SIG-M5 treated with dmso at 0.1 percent for 504 hours (cell line): ENCODE measurements at regions not wholly inside any gene's neighbourhood (a gene's known extent, or its start where the extent isn't known, plus 50 kb on each side); places are given as distances from the start of the nearest gene placed in this dataset.

Experiments
- DNase-seq: peaks from one replicate; lab custom pipeline; 2025; ENCODE audit not compliant: unreplicated experiment; lab: John Stamatoyannopoulos, UW

DNA sequence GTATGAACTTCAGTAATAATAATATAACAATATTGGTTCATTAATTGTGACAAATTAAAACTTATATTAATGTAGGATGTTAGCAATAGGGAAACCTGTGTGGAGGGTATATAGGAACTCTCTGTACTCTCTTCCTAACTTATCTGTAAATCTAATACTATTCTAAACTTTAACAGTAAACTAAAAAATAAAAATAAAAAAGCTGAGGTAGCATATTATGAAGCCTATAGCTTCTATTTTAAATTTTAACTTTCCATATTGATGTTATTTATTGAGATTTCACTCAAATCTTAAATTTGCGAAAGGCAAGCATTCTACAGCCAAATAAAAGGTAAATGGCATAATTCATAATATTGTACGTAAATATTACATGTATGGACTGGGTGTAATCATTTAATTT is 326.4 kb downstream of the MEI4 start:
- no peak for DNase-seq

DNA sequence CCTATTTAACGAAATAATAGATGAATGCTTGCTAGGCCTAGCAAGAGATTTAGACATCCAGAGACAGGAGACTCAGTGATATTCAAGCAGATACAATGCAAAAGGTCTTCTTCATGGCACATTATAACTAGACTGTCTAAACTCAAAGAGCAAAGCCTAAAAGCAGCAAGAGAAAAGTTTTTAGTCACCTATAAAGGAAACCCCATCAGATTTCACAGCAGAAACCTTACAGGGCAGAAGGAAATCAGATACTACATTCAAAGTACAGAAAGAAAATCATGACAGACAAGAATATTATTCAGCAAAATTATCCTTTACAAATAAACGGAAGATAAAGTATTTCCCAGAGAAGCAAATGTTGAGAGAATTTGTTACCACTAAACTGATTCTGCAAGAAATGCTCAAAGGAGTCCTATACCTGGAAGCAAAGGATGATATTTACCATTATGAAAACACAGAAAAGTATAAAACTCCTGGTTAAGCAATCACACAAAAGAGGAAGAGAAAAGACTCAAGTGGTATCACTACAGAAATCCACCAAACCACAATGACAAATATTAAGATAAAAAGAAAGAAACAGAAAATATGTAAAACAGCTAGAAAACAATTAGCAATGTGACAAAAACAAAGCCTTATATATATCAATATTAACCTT is 333.7 kb downstream of the MEI4 start:
- DNase-seq = no peak

DNA sequence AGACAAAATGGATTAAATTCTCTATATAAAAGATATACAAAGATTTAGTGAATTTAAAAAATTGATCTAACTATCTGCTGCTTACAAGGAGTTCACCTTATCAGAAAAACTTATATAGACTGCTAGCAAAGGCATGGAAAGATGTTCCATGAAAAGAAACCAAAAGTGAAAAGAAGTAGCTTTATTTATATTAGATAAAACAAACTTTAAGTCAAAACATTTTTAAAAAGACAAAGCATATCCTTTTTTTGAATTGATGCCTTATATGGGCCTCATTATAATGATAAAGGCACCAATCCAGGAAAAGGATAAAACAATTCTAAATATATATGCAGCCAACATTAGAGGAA is 334.2 kb downstream of the MEI4 start:
- DNase-seq = no peak

DNA sequence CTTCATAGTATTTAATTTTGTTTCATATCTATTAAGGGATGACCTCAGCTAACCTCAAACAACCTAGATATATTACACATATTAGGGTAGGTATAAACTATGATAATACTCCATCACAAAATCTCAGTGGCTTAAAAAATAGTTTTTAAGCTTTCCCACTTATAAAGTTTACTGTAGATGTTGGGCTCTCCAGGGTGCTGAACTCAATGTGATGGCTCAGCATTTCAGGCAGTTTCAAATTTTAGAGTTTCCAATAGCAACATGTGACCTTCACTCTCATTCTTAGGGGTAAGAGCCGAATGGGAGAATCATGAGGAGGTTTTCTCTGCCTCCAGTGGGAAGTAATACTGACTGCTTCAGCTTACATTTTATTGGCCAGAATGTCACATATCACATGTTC is 357.3 kb downstream of the MEI4 start:
- no peak for DNase-seq

DNA sequence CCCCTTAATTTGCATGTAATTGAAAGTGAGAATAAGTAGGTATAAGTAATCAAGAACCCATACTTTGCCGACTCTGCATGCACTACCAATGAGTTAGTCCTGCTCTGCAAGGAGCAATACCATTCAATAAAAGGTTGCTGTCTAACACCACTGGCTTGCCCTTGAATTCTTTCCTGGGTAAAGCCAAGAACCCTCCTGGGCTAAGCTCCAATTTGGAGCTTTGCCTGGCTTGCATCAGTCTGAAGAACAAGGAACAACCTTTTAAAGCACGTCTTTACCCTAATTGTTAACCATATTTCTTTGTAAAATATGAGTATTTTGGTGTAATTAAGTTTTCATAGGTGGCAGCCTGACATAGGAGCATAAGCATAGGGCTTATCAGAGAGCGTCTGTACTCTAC is 367.7 kb downstream of the MEI4 start:
- DNase-seq = no peak

DNA sequence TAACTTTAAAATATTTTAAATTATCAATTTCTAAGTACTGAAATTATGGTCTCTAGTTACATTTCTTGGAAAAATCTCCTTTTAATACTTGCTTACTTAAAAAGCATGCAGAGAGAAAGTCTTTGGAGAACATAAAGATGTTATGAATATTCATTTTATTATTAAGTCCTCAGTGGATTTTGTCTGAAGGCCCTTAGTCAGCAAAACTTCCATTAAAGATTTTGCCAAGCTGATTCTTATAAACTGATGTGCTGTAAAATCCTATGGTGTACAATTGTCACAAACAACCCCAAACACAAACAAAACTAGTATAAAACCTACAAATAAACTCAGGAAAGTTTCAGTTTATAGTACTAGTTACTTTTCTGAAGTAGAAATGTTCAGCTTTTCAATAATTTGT is 372.7 kb downstream of the MEI4 start:
- no peak for DNase-seq

DNA sequence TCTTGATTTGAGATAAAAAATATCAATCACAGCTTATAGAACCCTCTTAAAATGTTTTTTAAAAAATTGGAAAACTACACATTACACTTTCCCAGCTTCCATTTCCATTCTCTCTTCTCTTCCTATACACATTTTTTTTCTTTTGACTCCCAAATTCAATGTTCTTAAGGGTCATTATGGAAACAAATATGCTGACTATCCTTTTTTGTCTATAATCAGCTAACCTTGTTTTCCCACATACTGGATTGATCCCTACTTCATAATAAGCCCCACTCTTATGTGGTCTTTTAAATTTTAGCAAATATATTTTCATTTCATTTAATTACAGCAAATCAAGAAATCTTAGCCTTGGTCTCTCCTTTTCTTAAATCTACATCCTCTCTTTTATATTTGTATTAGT is 378.4 kb downstream of the MEI4 start:
- no peak for DNase-seq

DNA sequence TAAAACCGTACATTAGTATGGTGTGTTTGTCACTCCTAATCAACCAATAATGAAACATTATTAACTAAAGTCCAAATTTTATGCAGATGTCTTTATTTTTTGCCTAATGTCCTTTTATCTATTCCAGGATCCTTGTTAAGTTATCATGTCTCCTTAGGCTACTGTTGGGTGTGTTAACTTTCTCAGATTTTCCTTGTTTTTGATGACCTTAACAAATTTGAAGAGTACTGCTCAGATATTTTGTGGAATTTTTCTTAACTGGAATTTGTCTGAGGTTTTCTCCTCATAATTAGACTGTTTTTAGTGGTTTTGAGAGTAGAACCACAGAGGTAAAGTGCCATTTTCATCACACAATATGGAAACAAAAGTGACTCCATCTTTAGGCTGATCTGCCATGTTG is 406.3 kb downstream of the MEI4 start:
- DNase-seq = no peak

DNA sequence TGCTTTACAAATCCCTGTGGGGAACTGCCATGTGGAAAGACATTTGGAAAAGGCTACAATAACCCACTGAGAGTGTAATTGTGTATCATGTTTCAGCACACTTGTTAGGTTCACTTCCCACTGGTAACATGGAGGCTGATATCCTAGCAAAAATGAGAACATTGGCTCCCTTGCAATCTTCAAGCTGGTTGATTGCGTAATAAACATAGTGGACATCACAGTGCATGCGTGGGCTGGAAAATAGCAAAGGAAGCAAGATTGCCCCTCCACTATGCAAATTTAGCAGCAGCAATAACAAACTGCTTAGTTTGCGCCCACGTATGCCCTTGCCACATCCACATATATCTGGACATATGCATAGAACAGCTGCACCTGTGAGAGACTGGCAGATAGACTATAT is 410.2 kb downstream of the MEI4 start:
- no peak for DNase-seq

DNA sequence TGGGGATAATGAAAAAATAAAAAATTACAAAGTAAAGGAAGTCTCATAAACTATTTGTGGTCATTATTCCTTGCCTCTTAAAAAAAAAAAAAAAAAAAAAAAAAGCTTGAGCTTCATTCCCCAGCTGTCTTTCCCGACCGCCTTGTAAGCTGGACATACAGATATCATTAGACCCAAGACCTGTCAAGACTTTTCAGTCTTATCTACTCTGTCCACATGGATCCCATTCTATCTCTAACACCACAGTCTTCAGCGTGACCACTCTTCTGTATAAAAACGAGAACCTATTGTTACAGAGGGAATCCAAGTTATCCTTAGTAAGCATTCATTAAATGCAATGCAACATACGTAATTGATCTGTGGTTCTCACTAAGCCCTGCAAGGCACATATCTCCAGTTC is 423.5 kb downstream of the MEI4 start:
- DNase-seq = no peak

DNA sequence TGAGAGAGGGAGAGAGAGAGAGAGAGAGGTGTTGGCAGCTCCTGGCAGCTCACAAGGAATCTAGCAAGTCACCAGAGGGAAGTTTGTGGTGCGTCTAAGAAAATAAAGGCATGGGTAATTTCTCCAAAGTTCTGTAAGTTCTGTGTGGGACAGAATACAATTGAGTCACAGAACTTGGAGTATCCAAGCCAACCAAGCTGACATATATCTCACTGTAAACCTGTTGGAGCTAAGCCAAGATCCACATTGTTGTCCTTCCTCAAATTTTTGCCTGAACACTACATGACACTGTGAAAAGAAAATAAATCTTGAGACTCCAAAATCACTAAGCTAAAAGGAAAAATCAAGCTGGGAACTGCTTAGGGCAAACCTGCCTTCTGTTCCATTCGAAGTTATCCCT is 436.7 kb downstream of the MEI4 start:
- no peak for DNase-seq

DNA sequence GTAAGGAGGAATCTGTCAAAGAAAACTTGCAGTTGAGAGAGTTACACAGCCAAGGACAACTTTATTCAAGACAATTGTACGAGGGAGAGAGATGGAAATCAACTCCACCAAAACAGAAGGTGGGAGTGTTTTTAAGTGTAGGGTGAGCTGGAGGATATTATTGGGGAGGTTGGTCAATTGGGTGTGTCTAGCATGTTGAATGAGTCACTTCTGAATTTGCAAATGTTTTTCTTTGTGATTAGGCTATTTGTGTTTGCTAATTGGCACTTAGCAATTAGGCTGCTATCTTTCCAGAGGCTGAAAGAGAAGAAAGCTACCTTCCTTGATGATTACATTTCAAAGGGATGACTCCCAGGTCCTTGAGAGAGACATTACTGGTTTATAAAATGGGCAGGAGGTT is 441.1 kb downstream of the MEI4 start:
- no peak for DNase-seq

DNA sequence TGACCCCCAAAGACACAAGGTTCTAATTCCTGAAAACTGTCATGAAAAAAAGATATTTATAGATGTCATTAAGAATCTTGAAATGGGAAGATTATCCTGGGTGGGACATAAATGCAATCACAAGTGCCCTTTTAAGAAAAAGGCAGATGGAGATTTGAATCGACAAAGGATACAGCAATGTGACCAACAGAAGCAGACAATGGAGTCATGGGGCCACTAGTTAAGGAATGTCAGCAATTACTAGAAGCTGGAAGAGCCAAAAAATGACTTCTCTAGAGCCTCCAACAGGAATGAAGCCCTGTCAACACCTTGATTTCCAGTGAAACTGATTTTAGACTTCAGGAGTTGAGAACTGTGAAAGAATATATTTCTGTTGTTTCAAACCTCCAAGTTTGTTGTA is 448.5 kb downstream of the MEI4 start:
- no peak for DNase-seq

DNA sequence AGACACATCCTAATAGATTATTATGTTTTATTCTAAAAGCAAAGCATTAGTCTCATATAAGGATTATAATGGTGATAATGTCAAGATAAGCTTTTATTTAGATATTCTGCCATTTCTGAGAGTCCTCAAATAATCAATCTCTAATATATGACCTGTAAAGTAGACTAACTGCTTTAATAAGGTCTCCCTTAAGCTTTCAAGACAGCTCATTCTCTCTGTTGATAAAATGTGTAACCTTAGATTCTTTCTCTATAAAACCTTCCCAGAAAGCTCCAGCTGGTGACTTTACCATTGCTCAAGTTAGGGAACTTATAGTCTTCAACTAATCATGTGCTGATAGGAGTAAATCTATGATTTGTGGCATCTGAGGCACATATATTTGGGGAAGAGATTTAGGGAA is 457.8 kb downstream of the MEI4 start:
- DNase-seq = no peak

DNA sequence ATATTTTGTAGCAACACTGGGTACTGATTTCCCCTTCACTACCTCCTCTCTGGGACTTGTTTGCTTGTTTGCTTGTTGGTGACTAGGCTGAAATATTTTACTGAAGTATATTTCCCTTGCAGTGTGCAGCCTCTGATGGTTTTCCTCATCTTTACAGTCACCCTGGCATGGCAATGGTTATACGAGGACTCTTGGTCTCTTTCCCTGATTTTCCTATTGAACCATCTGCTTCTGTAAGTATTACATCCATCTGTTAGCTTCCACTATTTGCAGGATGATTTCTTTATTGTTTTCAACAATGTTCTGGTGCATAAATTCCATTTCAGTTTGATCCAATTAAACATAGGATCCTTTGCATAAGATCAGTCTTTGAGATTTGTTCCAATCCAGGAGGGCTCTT is 465.1 kb downstream of the MEI4 start:
- DNase-seq = no peak

DNA sequence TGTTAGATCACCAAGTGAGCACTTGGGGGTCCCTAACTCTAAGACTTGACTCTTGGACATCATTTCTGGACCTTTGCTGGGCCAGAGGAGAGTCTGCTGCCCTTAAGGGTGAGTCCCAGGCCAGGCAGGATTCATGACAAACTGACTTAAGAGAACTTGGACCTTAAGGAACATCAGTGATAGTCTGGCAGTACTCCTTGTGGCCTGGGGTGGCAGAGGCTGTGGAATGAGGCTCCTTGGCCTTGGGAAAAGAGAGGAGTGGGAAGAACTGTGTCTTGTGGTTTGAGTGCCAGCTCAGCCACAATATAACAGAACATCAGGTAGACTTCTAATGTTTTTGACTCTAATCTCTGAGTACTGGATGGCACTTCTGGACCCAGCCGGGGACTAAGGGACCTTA is 478.7 kb downstream of the MEI4 start:
- DNase-seq = no peak

DNA sequence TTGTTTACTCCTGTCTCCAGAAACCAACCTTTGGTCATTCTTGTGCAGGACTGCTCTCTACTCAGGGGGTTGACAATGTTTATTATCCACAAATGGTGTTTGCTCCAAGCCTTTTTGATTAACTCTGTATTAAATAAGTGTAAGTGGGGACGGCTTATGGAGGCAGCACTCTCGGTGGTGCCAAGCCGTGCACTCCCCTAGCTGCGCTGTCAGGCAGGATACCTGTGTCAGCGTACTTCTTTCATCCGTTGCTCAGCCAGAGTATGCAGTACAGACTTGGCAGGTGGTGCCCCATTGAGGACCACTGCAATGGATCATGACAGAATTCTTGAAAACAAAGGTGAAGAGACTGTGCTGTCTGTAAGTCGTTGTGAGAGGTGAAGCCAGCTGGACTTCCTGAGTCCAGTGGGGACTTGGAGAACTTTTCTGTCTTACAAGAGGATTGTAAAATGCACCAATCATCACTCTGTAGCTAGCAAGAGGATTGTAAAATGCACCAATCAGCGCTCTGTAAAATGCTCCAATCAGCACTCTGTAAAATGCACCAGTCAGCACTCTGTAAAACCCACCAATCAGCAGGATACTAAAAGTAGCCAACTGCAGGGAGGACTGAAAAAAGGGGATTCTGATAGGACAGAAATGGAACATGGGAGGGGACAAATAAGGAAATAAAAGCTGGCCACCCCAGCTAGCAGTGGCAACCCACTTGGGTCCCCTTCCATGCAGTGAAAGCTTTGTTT is 480.0 kb downstream of the MEI4 start:
- no peak for DNase-seq

DNA sequence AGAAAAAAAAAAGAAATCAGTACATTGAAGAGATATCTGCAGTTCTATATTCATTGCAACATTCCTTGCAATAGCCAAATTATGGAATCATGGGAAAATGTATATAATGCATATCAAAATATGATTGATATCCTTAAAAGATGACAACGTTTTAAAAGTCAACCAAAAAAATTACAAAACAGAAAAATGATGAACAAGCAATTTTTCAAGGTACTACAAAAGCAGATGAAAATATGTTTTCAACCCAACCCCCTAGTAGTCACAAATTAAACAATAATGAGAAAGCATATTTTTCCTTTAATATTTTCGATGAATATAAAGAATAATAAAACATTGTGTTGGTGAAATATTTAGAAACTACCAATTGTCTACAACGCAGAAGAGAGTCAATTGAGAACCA is 497.6 kb downstream of the MEI4 start:
- no peak for DNase-seq

DNA sequence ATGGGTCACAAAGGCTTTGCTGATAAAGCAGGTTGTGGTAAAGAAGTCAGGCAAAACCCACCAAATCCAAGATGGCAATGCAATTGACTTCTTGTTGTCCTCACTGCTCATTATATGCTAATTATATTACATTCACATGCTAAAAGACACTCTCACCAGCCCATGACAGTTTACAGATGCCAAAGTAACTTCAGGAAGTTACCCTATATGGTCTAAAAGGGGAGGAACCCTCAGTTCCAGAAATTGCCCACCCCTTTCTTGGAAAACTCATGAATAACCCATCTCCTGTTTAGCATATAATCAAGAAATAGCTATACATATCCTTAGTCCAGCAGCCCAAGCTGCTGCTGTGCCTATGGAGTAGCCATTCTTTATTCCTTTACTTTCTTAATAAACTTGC is 501.1 kb downstream of the MEI4 start:
- DNase-seq = no peak

DNA sequence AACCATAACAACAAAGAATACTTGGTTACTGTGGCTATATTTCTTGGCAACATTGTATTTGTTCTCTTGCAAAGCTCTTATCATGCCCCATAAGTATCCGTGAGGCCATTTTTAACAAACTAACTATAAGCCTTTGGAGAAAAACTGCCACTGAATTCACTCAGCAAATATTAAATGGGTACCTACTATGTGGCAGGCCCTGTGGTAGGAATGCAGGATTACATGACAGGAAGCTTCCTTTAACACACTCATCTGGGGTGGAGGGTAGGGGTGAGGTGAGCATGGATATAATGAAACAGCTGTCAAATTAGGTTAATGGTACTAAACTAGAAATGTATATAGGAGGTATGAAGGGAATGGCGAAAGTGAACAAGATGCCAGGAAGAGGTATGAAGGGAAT is 504.8 kb downstream of the MEI4 start:
- DNase-seq = no peak

DNA sequence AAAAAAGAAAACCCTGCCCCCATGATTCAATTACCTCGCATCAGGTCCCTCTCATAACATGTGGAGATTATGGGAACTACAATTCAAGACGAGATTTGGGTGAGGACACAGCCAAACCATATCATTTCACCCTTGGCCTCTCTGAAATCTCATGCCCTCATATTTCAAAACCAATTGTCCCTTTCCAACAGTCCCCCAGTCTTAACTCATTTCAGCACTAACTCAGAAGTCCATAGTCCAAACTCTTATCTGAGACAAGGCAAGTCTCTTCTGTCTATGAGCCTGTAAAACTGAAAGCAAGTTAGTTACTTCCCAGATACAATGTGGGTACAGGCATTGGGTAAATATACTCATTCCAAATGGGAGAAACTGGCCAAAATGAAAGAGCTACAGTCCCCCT is 536.1 kb downstream of the MEI4 start:
- no peak for DNase-seq

DNA sequence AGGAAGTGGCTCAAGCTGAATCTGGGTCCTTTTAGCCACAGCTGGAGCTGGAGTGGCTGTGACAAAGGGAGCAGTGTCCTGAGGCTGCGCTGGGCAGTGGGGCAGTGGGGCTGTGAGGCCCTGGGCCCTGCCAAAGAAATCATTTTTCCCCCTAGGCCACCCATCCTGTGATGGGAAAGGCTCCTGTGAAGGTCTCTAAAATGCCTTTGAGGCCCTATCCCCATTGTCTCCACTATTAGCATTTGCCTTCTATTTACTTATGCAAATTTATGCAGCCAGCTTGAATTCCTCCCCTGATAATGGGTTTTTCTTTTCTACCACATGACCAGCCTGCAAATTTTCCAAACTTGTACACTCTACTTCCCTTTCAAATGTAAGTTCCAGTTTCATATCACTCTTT is 539.2 kb downstream of the MEI4 start:
- no peak for DNase-seq

DNA sequence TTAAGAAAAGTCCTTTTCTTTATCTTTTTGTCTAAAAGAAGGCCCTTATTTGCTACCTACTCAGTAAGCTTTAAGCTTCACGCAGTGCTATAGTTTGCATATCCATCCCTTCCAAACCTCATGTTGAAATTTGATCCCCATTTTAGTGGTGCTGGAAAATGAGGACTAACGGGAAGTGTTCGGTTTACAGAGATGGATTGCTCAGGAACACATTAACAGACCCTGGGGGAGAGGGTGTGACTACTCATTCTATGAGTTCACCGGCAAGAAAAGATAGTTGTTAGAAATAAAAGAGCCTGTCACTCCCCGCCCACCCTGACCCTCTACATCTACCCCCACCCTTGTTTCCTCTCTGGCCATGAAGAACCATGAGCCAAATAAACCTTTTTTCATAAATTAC is 546.2 kb downstream of the MEI4 start:
- DNase-seq = no peak
